Right ventricle myocardium inferior (tissue), 1 donor: ENCODE measurements at regions not wholly inside any gene's neighbourhood (a gene's known extent, or its start where the extent isn't known, plus 50 kb on each side); places are given as distances from the start of the nearest gene placed in this dataset.

Experiments
- ATAC-seq: fragments of 200-7000 bp; cut with Tn5 transposase; one replicate; pipeline ENCODE4 v1.9.1; 2020; ENCODE audit warnings: mild to moderate bottlenecking, moderate library complexity
- DNase-seq: peaks from one replicate; pipeline ENCODE4 v3.0.0; 2021; ENCODE audit errors: missing footprints
- intact Hi-C: fragments of 100-400 bp; cut with DNase I; formaldehyde crosslinking; loops from one replicate; pipeline ENCODE4 v1.11.0; 2022
- donor health status: DM: no; HTN: yes; CAD: no; lungs with severe emphysema.

- no peak for ATAC-seq
- intact Hi-C loops = no loop called here
- no peak for DNase-seq
Observed at GRCh38 chr10:128747582-128748346, 621.5 kb upstream of the MKI67 start.

- ATAC-seq = no peak
- no peak for DNase-seq
- intact Hi-C loops = no loop called here
Observed at GRCh38 chr10:128751284-128751683, 625.1 kb upstream of the MKI67 start.

- intact Hi-C loops = no loop called here
- ATAC-seq = no peak
- DNase-seq = no peak
Observed at GRCh38 chr10:128751851-128752250, 625.6 kb upstream of the MKI67 start.

- no peak for ATAC-seq
- no peak for DNase-seq
- intact Hi-C loops = no loop called here
Observed at GRCh38 chr10:128759174-128759573, 633.0 kb upstream of the MKI67 start.

GRCh38 chr10:128763588-128763987 lies 637.4 kb upstream of the MKI67 start:
- no peak for DNase-seq
- intact Hi-C loops = no loop called here
- ATAC-seq = no peak

GRCh38 chr10:128764190-128764589 lies 638.0 kb upstream of the MKI67 start:
- no peak for DNase-seq
- intact Hi-C loops = no loop called here
- ATAC-seq = no peak

- ATAC-seq (no peak), DNase-seq (no peak)
- intact Hi-C loops = no loop called here
Observed at GRCh38 chr10:128766915-128767314, 640.7 kb upstream of the MKI67 start.

- intact Hi-C loops = no loop called here
Observed at GRCh38 chr10:128774979-128775378, 648.8 kb upstream of the MKI67 start.

GRCh38 chr10:128775743-128776142 lies 649.5 kb upstream of the MKI67 start:
- ATAC-seq = no peak
- DNase-seq = no peak
- intact Hi-C loops = no loop called here

More at GRCh38 chr10:128774979-128775378, 648.8 kb upstream of the MKI67 start:
- no peak for DNase-seq
- ATAC-seq = no peak

- ATAC-seq = no peak
- DNase-seq = no peak
- intact Hi-C loops = no loop called here
Observed at GRCh38 chr10:128776673-128777252, 650.5 kb upstream of the MKI67 start.

GRCh38 chr10:128777342-128777741 lies 651.1 kb upstream of the MKI67 start:
- intact Hi-C loops = no loop called here
- no peak for ATAC-seq

GRCh38 chr10:128779416-128779815 lies 653.2 kb upstream of the MKI67 start:
- intact Hi-C loops = no loop called here

More at GRCh38 chr10:128777342-128777741, 651.1 kb upstream of the MKI67 start:
- no peak for DNase-seq

GRCh38 chr10:128780156-128780761 lies 654.0 kb upstream of the MKI67 start:
- ATAC-seq = no peak
- intact Hi-C loops = no loop called here
- DNase-seq = no peak

More at GRCh38 chr10:128779416-128779815, 653.2 kb upstream of the MKI67 start:
- DNase-seq (no peak), ATAC-seq (no peak)

- ATAC-seq (no peak), DNase-seq (no peak)
- intact Hi-C loops = no loop called here
Observed at GRCh38 chr10:128781637-128782036, 655.4 kb upstream of the MKI67 start.

GRCh38 chr10:128784444-128784843 lies 658.2 kb upstream of the MKI67 start:
- intact Hi-C loops = no loop called here
- no peak for DNase-seq
- ATAC-seq = no peak

- intact Hi-C loops = no loop called here
- ATAC-seq = no peak
- DNase-seq = no peak
Observed at GRCh38 chr10:128792426-128793140, 666.4 kb upstream of the MKI67 start.

GRCh38 chr10:128793726-128794655 lies 667.8 kb upstream of the MKI67 start:
- intact Hi-C loops = no loop called here
- no peak for ATAC-seq
- no peak for DNase-seq

- DNase-seq (no peak), ATAC-seq (no peak)
- intact Hi-C loops = no loop called here
Observed at GRCh38 chr10:128796396-128796912, 670.2 kb upstream of the MKI67 start.
